SK-N-SH treated with all-trans-retinoic acid at 6 μM for 48 hours (cell line): ENCODE measurements at regions not wholly inside any gene's neighbourhood (a gene's known extent, or its start where the extent isn't known, plus 50 kb on each side); places are given as distances from the start of the nearest gene placed in this dataset.

Experiments used
- OSR1 ChIP-seq: fragments of 250-450 bp; sonication (Bioruptor Pico); IDR thresholded peaks from 2 replicates; pipeline ENCODE4 v1.8.0; 2022; ENCODE audit warnings: moderate library complexity, mild to moderate bottlenecking, inconsistent platforms
- ZNF565 ChIP-seq: fragments of 450-650 bp; formaldehyde crosslinking; conservative IDR thresholded peaks from 2 replicates; pipeline ENCODE4 v1.5.0; 2020; ENCODE audit warnings: low read depth, mild to moderate bottlenecking, moderate library complexity
- TF ChIP-seq, protein P1 (sequence below): fragments of 250-450 bp; sonication (Bioruptor Pico); IDR thresholded peaks from 2 replicates; pipeline ENCODE4 v1.5.1; 2020; ENCODE audit warnings: low read depth, mild to moderate bottlenecking, moderate library complexity

DNA sequence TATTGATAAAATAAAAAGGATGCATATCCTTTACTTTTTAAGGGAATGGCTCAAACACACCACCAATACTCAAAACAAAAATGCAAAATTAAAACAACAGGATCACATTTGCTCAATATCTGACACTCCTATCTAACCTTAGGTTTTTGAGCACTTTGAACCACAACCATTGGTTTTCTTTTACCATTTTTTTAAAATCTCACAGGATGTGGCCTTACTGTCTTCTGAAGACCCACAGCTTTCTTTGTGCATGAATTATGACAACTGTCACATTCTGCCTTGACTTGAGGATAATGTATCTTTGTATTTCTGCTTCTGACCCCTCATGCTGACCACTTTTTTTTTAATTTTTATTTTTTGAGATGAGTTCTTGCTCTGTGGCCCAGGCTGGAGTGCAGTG, 461.1 kb upstream of the NRP1 start:
- TF ChIP-seq, protein P1, sequence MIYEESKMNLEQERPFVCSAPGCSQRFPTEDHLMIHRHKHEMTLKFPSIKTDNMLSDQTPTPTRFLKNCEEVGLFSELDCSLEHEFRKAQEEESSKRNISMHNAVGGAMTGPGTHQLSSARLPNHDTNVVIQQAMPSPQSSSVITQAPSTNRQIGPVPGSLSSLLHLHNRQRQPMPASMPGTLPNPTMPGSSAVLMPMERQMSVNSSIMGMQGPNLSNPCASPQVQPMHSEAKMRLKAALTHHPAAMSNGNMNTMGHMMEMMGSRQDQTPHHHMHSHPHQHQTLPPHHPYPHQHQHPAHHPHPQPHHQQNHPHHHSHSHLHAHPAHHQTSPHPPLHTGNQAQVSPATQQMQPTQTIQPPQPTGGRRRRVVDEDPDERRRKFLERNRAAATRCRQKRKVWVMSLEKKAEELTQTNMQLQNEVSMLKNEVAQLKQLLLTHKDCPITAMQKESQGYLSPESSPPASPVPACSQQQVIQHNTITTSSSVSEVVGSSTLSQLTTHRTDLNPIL (CRISPR knock-in tag): no peak
- TF ChIP-seq ZNF565 (CRISPR knock-in tag): no peak
- TF ChIP-seq OSR1 (CRISPR knock-in tag): no peak
